ENCODE measurements at regions not wholly inside any gene's neighbourhood (a gene's known extent, or its start where the extent isn't known, plus 50 kb on each side); places are given as distances from the start of the nearest gene placed in this dataset.
"Not testable (repeated sequence)": the region's sequence is repeated elsewhere in the genome, so short reads cannot be mapped to it uniquely, and the experiment has no call there.

GRCh38 chr4:104344342-104344980, 150.2 kb downstream of the CXXC4 start:
- peak in 1 of 42 donors; percentile 26 for DNase-seq
- intact Hi-C loops (cut with DNase I) = no loop called here

GRCh38 chr4:104334410-104334809, 160.3 kb downstream of the CXXC4 start:
- intact Hi-C loops (cut with DNase I) = no loop called here
- no peak for DNase-seq

GRCh38 chr4:104330125-104330905, 164.4 kb downstream of the CXXC4 start:
- no peak for DNase-seq
- intact Hi-C loops (cut with DNase I) = no loop called here

GRCh38 chr4:104326991-104327694, 167.6 kb downstream of the CXXC4 start:
- intact Hi-C loops (cut with DNase I); DNase-seq: not testable (repeated sequence)

GRCh38 chr4:104302731-104303130, 192.0 kb downstream of the CXXC4 start:
- DNase-seq = peak in 7 of 42 donors; percentile 1 to 35 (median 13)
- intact Hi-C loops (cut with DNase I) = no loop called here

- intact Hi-C loops (cut with DNase I) = no loop called here
Observed at GRCh38 chr4:104294811-104295210, 199.9 kb downstream of the CXXC4 start.

GRCh38 chr4:104286867-104287266, 207.8 kb downstream of the CXXC4 start:
- no peak for DNase-seq
- intact Hi-C loops (cut with DNase I) = no loop called here

More at GRCh38 chr4:104294811-104295210, 199.9 kb downstream of the CXXC4 start:
- DNase-seq = no peak

- DNase-seq = no peak
- intact Hi-C loops (cut with DNase I) = no loop called here
Observed at GRCh38 chr4:104283303-104283702, 211.4 kb downstream of the CXXC4 start.

- intact Hi-C loops (cut with DNase I) = no loop called here
- peak in 7 of 42 donors; percentile 7 to 62 (median 23) for DNase-seq
Observed at GRCh38 chr4:104279744-104280143, 214.9 kb downstream of the CXXC4 start.

- intact Hi-C loops (cut with DNase I) = no loop called here
- no peak for DNase-seq
Observed at GRCh38 chr4:104272966-104273365, 221.7 kb downstream of the CXXC4 start.

- DNase-seq; intact Hi-C loops (cut with DNase I): not testable (repeated sequence)
Observed at GRCh38 chr4:104269603-104270002, 225.1 kb downstream of the CXXC4 start.

- intact Hi-C loops (cut with DNase I) = no loop called here
- no peak for DNase-seq
Observed at GRCh38 chr4:104263100-104263499, 231.6 kb downstream of the CXXC4 start.

GRCh38 chr4:104262678-104263077, 232.0 kb downstream of the CXXC4 start:
- no peak for DNase-seq
- intact Hi-C loops (cut with DNase I) = no loop called here

GRCh38 chr4:104248726-104249125, 246.0 kb downstream of the CXXC4 start:
- intact Hi-C loops (cut with DNase I) = no loop called here
- no peak for DNase-seq

GRCh38 chr4:104235967-104236366, 258.7 kb downstream of the CXXC4 start:
- no peak for DNase-seq
- intact Hi-C loops (cut with DNase I) = no loop called here

GRCh38 chr4:104217526-104217925, 277.2 kb downstream of the CXXC4 start:
- no peak for DNase-seq
- intact Hi-C loops (cut with DNase I) = no loop called here

GRCh38 chr4:104211657-104212056, 283.0 kb downstream of the CXXC4 start:
- intact Hi-C loops (cut with DNase I) = no loop called here
- DNase-seq = no peak

GRCh38 chr4:104210420-104210819, 284.3 kb downstream of the CXXC4 start:
- DNase-seq = no peak
- intact Hi-C loops (cut with DNase I) = no loop called here

GRCh38 chr4:104206784-104207183, 287.9 kb downstream of the CXXC4 start:
- intact Hi-C loops (cut with DNase I) = no loop called here
- DNase-seq = no peak

- intact Hi-C loops (cut with DNase I) = no loop called here
- no peak for DNase-seq
Observed at GRCh38 chr4:104205116-104205515, 289.6 kb downstream of the CXXC4 start.

All from head of caudate nucleus (tissue), 42 donors.